ENCODE measurements at regions not wholly inside any gene's neighbourhood (a gene's known extent, or its start where the extent isn't known, plus 50 kb on each side); places are given as distances from the start of the nearest gene placed in this dataset.

- no peak for TF ChIP-seq ZBTB49 (tag by site-specific recombination; IDR thresholded peaks at IDR 0.05; ENCODE audit: low read depth)
- TF ChIP-seq, protein P1, sequence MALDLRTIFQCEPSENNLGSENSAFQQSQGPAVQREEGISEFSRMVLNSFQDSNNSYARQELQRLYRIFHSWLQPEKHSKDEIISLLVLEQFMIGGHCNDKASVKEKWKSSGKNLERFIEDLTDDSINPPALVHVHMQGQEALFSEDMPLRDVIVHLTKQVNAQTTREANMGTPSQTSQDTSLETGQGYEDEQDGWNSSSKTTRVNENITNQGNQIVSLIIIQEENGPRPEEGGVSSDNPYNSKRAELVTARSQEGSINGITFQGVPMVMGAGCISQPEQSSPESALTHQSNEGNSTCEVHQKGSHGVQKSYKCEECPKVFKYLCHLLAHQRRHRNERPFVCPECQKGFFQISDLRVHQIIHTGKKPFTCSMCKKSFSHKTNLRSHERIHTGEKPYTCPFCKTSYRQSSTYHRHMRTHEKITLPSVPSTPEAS (tag by site-specific recombination; IDR thresholded peaks at IDR 0.05), result no peak
- no peak for TF ChIP-seq ZNF302 (tag by site-specific recombination; IDR thresholded peaks at IDR 0.05; ENCODE audit: low read depth)
- no peak for TF ChIP-seq ZBTB8A (tag by site-specific recombination; IDR thresholded peaks at IDR 0.05)
- no peak for TF ChIP-seq ZNF324 (tag by site-specific recombination; IDR thresholded peaks at IDR 0.05)
- no peak for TF ChIP-seq KLF1 (tag by site-specific recombination; IDR thresholded peaks at IDR 0.05)
- TF ChIP-seq CTCF (tag by site-specific recombination; IDR thresholded peaks at IDR 0.05), result no peak
- no peak for TF ChIP-seq ZNF138 (tag by site-specific recombination; IDR thresholded peaks at IDR 0.05; ENCODE audit: borderline replicate concordance)
- TF ChIP-seq ZIC2 (tag by site-specific recombination; IDR thresholded peaks at IDR 0.05), result no peak
- TF ChIP-seq, protein P2, sequence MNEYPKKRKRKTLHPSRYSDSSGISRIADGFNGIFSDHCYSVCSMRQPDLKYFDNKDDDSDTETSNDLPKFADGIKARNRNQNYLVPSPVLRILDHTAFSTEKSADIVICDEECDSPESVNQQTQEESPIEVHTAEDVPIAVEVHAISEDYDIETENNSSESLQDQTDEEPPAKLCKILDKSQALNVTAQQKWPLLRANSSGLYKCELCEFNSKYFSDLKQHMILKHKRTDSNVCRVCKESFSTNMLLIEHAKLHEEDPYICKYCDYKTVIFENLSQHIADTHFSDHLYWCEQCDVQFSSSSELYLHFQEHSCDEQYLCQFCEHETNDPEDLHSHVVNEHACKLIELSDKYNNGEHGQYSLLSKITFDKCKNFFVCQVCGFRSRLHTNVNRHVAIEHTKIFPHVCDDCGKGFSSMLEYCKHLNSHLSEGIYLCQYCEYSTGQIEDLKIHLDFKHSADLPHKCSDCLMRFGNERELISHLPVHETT (tag by site-specific recombination; IDR thresholded peaks at IDR 0.05), result no peak
- no peak for TF ChIP-seq ZNF292 (tag by site-specific recombination; IDR thresholded peaks at IDR 0.05; ENCODE audit: borderline replicate concordance, low read depth)
Observed at GRCh38 chr12:78403136-78403535, 461.4 kb upstream of the SYT1 start.

Measured in HEK293 (cell line).